NCI-H1694 (cell line): ENCODE measurements at regions not wholly inside any gene's neighbourhood (a gene's known extent, or its start where the extent isn't known, plus 50 kb on each side); places are given as distances from the start of the nearest gene placed in this dataset.
A peak's percentile ranks its signal among the peaks of the same experiment; 100 is the strongest.

Experiments used
- DNase-seq: peaks from one replicate; lab custom pipeline; 2025; lab: John Stamatoyannopoulos, UW

DNA sequence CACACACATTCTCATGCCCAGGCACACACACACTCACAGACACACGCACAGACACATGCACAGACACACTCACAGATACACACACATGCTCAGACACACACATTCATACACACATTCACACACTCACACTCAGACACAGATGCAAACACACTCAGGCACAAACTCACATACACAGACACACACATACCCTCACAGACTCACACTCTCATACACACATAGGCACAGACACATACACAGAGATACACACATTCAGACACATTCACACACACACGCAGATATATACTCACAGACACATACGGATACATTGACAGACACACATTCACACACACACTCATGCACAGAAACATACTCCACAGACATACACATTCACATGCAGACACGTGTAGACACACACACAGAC, 89.6 kb downstream of the RBFOX3 start:
- DNase-seq = no peak

DNA sequence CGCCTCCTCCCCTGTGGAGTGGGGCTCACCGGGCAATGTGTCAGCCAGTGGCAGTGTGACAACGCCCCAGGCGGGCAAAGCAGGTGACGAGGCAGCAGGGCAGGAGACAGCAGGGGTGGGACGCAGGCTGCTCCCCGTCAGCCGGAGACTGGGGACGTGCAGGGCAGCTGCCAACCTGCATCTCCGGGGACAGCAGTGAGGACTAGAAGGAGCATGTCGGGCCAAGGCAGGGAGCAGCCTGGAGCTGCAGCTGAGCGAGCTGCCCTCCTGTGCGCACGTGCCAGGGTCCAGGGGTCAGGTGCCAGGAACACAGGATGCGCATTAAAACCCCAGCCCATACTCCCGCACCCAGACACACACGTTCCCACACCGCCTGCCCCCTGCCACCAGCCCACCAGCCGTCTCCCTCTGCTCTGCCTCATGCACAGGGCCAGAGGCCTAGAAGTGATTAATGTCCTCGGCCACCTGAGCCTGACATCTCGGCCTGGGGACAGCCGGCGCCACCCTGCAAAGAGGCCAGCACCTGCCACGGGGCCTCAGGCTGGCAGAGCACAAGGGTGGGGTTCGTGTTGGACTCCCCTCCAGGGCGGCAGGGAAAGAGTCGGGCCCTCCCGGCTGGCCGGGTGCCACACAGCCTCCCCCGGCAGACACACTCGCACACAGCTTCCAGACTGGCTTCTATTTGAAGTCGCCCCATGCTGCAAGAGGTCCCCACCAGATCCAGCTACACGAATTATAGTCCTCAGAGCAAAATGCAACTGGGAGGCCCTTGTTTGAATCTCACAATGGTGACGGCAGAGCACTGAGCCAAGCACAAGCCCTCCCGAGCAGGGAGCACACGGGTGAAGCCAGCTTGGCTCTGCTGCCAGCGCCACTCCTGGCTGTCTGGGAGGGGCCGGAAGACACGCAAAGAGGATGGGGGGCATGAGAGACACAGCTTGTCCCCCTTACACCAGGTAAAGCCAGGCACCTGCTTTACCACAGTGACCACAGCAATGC, 90.4 kb downstream of the RBFOX3 start:
- DNase-seq = peak; percentile 61

DNA sequence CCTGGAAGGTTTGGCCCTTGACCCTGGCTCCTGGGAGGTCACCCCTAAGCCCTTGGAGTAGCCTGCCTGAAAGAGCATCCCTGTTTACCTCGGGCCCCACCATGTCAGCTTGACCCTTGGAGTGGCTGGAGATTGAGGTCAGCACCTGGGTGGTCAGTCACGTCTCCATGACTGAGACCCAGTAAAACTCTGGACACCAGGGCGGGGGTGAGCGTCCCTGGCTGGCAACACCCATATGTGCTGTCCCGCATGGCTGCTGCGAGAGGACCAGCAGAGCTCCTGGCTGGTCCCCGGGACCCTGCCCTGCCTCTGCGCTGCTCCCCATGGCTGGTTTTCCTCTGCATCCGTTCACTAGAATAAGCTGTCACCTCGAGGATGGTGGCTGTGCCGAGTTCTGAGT, 91.2 kb downstream of the RBFOX3 start:
- DNase-seq = no peak

DNA sequence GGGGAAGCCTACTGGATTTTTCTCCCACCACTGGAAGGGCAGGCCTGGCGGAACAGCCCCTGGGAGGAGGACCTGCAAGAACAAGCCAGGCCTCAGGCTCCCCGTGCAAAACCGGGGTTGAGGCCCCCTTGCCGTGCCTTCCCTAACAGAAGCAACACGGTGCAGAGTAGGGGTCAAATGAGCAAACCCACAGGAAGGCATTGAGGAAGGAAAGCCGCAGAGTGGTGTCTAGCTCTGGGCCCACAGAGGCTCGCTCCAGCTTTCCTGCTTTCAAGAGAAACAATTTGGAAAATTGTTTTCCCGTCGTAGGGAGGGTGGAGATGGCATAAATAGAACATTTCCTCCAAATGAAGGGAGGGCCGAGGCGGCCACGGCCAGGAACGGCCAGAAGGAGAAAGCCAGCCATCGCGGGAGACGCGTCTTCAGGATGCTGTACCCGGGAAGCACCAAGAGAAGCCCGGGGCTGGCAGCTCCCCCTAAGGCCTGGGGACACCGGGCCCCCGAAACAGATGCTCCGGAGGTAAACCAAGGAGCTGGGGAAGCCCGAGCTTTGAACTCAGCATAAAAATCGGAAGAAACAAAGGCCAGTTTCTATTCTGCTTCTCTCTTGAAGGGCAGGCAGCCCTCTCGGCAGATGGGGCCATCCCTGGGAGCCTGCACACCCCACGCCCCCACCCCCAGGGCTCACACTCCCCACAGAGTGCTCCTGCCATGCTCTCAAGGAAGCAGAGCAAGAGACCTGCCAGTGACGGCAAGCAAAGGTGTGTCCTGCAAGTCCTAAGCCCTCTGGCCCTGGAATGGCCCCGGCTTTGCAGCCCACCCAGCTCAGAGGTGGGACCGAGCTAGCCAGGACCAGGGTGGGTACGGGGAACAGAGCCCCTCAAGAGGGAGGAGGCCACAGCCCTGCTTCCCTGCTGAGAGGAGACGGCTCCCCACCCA, 92.0 kb downstream of the RBFOX3 start:
- no peak for DNase-seq

DNA sequence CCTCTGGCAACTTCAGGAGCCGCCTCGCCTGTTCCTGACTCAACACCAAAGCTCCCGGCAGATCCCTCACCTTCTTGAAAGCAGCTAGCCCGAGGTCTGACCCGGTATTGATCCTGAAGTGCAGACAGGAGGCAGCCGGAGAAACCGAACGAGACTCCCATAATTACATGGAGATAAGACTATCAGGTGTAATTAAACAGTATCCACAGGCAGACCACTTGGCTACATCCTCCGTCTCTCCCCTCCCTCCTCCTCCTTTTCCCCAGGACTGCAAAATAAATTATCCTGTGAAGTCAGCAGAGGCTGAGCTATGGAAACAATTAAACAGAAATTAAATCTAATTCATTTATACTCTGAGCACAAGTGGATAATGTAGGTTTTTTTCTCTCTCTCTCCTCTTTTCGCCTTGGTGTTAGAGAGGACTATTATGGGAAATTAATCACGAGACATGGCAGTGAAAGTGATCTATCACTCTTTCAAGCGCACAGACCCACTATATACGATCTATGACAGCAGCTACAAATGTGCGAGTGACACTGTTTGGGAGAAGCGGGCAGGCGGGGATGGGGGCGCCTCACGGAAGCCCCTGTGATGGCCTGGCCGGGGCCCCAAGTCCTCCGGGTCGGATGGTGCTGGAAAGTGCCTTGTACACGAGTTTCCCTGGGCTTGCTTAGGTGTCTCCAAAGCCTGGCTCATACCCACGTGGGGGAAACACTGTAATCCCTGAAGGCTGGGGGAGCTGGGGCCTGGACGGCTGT, 92.8 kb downstream of the RBFOX3 start:
- DNase-seq = no peak

DNA sequence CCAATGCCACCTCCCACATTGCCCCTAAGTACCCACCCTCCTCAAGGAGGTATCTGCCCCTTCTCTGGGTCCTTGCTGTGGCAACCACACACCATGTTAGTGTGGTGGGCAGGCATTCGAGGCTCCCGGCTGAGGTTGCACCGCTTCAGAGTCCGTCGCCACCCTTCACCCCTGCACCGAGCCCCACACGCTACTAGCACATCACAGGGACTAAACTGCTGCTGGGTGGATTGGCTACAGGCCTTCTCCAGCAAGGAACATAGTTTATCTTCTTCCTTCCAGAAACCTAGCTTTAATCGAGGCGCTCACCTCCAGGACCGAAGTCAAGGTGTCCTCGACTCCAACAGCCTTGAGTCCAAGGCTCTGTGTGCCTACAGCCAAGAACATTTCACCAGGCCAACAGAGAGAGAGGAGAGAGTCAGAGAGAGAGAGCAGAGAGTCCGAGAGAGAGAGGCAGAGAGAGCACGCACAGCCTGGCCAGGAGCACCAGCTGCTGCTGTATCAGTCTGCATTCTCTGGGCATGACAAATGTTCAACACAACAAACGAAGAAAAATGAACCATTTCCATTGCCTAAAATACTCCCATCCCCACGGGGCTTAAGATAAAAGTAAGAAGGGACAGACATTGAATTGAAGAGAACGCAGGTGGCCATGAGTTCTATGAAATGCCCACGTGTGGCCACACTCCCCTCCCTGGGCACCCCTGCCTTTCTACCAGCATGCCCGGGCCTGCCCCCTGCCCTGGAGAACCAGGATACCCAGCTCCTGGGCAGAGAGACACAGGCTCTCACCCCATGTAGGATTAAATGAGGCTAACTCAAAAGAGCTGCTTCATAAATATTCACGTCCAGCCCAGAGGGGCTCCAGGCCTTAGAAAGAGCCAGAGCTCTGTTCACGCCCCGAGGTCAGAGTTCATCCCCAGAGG, 94.9 kb downstream of the RBFOX3 start:
- DNase-seq = peak; percentile 38

DNA sequence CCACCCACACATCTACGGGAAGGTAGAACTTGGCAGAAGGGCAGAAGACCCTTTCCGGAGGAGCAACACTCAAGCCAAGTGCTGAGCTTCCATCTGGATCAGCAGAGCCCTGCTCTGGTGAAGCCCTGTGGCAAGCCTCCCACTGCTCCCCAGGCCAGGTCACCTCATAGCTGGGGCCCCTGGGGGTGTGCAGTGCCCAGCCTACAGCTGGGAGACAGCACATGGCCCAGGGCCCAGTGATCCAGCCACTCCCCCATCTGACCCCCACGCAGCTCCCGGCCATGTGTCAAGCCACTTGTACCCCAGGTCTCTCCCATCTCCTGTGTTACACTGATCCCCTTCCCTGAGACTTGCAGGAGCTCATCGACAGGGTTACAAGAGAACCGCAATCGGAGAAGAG, 95.7 kb downstream of the RBFOX3 start:
- no peak for DNase-seq

DNA sequence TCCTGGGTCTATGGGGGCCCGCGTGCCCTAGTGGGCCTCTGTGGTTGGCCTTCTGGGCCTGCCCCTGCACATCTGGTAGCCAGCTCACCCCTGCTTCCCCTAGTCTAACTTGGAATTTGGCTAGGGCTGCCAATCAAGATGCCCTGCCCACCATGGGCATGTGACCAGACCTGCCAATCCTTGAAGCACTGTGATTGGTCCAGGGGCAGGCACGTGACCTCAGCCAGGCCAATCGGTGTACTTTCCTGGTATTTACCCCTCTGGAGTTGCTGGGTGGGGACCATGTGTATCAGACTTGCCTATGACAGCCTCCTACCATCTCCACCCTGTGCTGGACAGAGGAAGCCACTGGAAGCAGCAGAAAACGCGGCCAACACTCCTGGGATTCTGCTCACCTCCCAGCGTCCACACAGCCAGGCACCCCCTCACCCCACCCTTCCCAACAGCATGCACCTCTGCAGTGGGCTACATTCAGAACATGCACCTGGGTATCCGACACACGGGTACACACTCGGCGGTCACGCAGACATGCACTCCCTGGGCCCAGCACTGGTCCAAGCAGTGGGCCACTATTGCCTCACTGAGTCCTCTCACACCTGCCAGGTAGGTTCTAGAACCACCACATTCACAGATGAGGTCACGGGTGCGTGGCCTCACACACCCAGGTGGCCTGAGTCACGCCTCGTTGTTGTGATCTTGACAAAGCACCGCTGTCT, 96.9 kb downstream of the RBFOX3 start:
- no peak for DNase-seq

DNA sequence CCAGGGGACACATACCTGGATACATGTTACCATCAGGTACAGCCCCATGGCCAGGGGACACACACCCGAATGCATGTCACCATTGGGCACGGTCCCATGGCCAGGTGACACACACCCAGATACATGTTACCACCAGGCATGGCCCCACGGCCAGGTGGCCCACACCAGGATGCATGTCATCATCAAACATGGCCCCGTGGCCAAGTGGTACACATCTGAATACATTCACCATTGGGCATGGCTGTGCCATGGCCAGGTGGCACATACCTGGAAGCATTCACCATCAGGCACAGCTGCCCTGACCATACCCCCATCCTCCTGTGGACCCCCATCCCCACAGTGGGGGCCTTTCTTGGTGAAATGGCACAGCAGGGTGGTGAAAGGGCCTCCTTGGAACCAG, 97.6 kb downstream of the RBFOX3 start:
- no peak for DNase-seq

DNA sequence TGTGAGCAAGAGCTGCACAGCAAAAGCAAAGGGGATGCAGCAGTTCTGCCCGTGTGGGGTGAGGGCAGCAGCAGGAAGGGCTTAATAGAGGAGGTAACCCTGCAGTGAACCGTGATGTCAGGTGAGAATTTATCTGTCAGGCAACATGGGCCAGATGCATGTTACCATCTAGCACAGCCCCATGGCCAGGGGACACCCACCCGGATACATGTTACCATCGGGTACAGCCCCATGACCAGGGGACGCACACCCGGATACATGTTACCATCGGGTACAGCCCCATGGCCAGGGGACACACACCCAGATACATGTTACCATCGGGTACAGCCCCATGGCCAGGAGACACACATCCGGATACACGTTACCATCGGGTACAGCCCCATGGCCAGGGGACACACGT, 99.4 kb downstream of the RBFOX3 start:
- no peak for DNase-seq

DNA sequence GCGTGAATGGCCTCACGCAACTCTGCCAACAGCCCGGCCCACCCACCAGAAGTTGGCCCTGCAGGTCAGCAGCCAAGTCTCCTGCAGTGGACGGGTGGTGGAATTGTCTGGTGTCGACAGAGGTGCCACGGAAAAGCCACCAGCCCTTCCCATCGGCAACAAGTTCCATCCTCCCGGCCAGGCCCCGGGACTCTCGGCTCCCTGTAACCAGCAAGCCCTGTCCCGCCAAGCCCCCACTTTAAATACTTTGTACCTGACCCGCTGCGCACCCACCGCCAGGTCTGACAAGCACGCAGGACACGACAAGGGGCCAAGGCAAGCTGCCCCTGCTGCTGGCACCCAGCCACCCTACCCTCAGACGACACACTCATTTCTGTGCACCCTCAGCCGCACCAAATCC, 100.8 kb downstream of the RBFOX3 start:
- DNase-seq = no peak

DNA sequence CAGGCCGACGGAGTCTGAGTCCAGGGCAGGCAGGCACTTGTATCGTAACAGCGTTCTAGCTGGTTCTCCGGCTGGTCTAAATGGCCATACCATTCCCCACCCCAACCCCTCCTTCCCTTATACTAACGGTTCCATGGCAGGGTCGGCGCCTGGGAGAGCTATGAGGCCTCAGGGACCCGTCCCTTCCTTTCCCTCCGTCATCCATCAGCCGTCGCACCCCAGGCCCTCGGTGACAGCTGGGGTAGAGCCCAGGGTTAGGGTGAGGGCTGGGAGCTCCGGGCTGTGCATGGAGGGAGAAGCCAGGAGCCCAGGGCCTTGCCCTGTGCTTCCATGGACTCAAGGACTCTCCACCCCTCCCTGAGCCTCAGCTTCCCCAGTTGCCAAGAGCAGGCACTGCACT, 101.4 kb downstream of the RBFOX3 start:
- no peak for DNase-seq

DNA sequence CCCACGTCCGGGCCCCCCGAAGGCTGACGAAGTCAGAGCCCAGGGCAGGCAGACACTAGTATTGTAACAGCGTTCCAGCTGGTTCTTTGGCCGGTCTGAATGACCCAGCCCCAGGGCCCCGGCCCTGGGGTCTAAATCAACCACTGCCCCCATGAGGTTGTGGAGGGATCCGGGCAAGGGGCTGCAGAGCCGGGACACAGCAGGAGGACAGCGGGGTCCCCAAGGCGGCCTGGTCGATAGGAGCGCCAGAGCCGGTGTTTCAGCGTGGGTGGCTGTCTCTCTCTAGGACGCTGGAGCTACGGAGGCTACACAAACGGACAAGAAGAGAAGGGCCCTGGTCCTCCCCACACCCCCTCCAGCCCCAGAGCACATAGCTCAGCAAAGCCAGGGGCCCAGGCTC, 101.8 kb downstream of the RBFOX3 start:
- no peak for DNase-seq

DNA sequence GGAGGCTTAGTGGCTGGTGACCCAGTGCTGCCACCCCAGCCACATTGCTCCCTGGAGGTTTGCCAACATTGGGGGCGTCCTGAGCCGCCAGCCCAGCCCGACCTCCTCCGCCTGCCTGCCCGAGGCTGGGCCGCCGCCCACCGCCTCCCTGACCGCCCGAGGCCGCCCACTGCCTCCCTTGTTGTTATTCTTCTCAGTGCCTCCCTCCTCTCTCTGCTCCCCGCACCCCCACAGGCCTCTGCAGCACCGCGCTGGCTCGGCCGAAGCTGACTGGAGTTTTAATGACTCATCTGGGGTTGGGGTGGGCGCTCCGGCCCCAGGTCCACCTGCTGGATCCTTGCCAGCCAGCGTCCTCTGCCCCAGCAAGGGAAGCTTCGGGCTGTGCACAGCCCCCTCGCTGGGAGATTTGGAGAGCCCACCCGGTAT, 102.5 kb downstream of the RBFOX3 start:
- no peak for DNase-seq

DNA sequence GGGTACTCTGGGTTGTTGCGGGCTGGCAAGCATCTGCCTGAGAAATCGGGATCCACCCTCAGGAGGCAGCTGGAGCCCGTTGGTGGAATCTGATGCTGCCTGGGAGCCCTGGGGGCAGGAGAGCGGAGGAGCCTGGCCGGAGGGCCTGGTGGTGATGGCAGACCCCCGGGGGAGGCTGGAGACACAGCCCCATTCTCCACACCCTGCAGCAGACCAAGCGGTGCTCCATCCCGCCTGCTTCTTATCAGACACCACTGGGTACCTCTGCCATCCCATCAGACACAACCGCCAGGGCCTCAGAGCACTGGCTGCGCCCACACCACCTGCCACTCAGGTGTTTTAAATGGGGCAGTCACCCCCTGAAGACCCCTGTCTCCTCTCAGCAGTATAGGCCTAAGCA, 103.9 kb downstream of the RBFOX3 start:
- no peak for DNase-seq

DNA sequence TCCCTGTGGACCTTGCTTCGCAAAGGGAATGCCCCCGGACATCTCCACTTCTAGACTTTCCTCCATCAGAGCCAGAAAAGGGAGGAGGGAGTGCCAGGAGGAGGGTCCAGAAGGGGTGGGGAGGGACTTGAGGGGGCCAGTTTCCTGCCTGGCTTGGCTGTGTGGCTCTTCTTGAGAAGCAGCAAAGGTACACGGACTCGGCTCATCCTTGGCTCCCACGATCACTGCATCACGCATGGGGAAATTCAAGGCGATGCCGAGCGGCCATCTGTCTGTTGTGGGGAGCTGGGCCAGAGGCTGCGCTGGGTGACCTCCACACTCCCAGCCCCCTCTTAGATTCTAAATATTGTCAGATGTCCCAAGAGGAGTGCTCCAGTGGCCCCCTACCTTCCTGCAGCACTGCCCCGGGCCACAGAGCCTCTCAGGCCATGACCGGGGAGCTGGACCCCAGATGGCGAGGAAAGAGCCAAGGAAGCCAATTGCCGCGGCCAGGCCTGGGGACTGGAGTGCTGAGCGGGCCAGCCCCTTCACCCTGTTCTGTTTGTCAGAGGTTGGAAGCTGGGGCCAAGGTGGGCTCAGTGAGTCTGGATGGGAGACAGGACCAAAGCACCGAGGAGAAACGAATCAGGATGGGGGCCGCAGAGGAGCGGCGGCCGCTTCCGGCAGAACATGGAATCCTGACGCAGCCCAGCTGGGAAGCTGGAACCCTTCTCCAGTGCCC, 104.5 kb downstream of the RBFOX3 start:
- no peak for DNase-seq

DNA sequence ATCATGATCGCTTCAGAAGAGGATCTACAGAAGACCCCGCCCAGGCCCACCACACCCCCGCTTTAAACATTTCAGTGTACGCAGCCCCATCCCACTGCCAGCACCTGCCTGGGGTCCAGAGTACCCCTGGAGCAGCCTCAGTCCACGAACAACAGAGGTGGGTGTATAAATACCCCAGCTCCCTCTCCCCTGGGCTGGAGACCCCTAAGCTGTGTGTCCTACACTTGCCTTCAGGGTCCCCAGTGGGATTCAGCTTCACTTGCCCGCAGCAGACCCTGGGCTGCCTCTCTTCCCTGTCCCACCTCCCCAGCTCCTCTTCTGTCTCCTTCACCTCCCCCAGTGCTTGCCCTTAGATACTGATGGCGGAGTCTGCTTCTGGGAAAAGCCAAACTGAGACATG, 105.7 kb downstream of the RBFOX3 start:
- no peak for DNase-seq

DNA sequence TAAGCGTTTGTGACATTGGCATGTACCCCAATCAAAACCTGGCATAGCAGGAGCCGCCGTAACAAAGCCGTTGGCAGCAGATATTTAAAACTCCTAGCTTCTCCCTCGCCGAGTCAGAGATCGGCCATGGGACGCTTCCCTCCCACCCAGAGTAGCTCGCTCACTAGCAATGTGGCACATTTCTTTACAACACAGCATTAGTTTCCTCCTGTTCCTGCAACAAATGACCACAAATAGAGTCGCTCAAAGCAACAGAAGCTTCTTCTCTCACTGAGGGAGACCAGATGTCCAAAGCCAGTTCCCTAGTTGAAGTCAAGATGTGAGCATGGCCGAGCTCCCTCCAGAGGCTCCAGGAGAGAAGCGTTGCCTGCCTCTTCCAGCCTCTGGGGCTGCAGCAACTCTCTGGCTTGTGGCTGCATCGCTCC, 106.7 kb downstream of the RBFOX3 start:
- DNase-seq = peak; percentile 38

DNA sequence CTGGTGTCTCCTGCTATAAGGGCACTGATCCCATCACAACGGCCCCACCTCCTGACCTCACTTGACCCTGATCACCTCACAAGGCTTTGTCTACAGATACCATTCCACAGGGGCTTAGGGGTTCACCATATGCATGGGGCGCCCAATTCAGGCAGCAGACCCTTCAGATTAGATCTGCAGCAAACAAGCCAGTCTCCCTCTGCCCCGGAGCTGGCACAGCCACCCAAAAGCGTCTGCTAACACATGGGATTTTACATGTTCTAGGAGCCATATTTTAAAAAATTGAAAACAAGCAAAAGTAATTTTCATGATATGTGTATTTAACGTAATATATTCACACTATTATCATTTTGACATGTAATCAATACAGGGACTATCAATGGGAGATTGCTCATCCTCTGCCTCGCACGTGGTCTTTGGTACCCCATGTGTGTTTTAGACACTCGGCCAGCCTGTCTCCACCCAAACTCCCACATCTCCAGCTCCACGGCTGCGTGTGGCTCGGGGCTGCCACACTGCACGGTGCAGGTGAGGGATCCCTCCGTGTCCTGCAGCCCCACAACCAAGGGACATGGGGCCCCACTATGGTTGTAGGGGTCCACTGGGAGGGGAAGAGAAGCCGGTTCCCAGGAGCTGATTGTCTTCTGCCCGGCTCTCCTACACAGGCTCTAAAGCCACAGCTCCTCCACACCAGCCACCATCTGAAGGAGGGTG, 107.6 kb downstream of the RBFOX3 start:
- no peak for DNase-seq
